Uterus (tissue), 3 donors: ENCODE measurements at regions not wholly inside any gene's neighbourhood (a gene's known extent, or its start where the extent isn't known, plus 50 kb on each side); places are given as distances from the start of the nearest gene placed in this dataset.

Experiments used
- DNase-seq, 2 donors: peaks; one replicate each; pipeline ENCODE4 v3.0.0-alpha.2; 2019 to 2020
- H3K27ac ChIP-seq, 2 donors: fragments of 200-600 bp; sonication (generic); 1 replicate in 1 of 2; 2 replicates in 1 of 2; pipeline ENCODE4 v1.5.1; 2016 to 2018
- H3K27me3 ChIP-seq, 2 donors: fragments of 200-600 bp; sonication (generic); one replicate each; pipeline ENCODE4 v1.5.1; 2018 to 2019; ENCODE audit warnings: control low read depth in 1 of 2
- H3K36me3 ChIP-seq, 2 donors: fragments of 200-600 bp; sonication (generic); one replicate each; pipeline ENCODE4 v1.5.1; 2019; ENCODE audit warnings: control low read depth in 1 of 2
- H3K4me1 ChIP-seq, 2 donors: fragments of 200-600 bp; sonication (generic); one replicate each; pipeline ENCODE4 v1.5.1; 2018 to 2019; ENCODE audit warnings: control low read depth in 1 of 2
- H3K4me3 ChIP-seq, 2 donors: fragments of 200-600 bp; sonication (generic); 1 replicate in 1 of 2; 2 replicates in 1 of 2; pipeline ENCODE4 v1.5.1; 2018 to 2019; ENCODE audit warnings: mild to moderate bottlenecking in 1 of 2
- H3K9me3 ChIP-seq, 2 donors: fragments of 200-600 bp; sonication (generic); one replicate each; pipeline ENCODE4 v1.5.1; 2019; ENCODE audit warnings: control low read depth in 1 of 2
- POLR2A ChIP-seq, 2 donors: fragments of 450-650 bp; IDR thresholded peaks; one replicate each; pipeline ENCODE4 v1.6.1; 2016; ENCODE audit warnings: antibody characterized with exemption in 2 of 2, mild to moderate bottlenecking in 1 of 2, moderate library complexity in 1 of 2
- intact Hi-C: fragments of 100-400 bp; cut with DNase I; formaldehyde crosslinking; loops from one replicate; pipeline ENCODE4 v1.15.1; 2023; ENCODE audit warnings: low total_unique reads
- TF ChIP-seq, protein P1 (sequence below), 4 experiments: fragments of 200-600 bp in 2 of 4; fragments of 450-650 bp in 2 of 4; sonication (generic) in 2 of 4; IDR thresholded peaks; one replicate each; pipeline ENCODE4 v1.5.1; 2016 to 2019; ENCODE audit warnings: antibody characterized with exemption in 4 of 4, mild to moderate bottlenecking in 2 of 4, moderate library complexity in 1 of 4
- donor health status: DM: yes; HTN: yes; CAD: no.

DNA sequence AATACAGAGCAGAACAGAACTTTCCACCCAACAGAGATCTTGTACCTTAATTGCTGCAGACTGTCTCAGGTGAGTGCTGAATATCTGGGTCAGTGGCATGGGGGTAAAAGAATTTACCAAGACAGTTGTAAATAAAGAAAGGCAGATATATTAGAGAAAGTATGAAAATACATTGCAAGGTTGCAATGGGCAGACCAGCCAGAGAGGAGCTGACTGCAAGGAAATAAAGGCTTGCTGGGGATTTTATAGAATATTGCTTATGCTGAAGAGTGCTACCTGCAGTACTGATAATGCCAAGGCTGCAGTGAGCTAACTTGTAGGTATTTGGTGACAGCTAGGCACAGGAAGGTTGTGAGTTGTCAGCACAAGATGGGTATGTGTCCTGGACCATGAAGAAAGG lies 171.0 kb upstream of the TRIM24 start:
- Histone ChIP-seq H3K36me3 (no peaks in the 10 kb centered on the region), H3K4me1 (no peaks in the 10 kb centered on the region), H3K27me3 (no peaks in the 10 kb centered on the region), H3K9me3 (no peaks in the 10 kb centered on the region), H3K4me3 (no peak overlapping the region), H3K27ac (no peak overlapping the region)
- DNase-seq = no peak
- intact Hi-C loops = no loop called here
- TF ChIP-seq POLR2A (IDR thresholded peaks at IDR 0.05) = no peak
- TF ChIP-seq, protein P1, sequence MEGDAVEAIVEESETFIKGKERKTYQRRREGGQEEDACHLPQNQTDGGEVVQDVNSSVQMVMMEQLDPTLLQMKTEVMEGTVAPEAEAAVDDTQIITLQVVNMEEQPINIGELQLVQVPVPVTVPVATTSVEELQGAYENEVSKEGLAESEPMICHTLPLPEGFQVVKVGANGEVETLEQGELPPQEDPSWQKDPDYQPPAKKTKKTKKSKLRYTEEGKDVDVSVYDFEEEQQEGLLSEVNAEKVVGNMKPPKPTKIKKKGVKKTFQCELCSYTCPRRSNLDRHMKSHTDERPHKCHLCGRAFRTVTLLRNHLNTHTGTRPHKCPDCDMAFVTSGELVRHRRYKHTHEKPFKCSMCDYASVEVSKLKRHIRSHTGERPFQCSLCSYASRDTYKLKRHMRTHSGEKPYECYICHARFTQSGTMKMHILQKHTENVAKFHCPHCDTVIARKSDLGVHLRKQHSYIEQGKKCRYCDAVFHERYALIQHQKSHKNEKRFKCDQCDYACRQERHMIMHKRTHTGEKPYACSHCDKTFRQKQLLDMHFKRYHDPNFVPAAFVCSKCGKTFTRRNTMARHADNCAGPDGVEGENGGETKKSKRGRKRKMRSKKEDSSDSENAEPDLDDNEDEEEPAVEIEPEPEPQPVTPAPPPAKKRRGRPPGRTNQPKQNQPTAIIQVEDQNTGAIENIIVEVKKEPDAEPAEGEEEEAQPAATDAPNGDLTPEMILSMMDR (IDR thresholded peaks at IDR 0.05) = no peak

DNA sequence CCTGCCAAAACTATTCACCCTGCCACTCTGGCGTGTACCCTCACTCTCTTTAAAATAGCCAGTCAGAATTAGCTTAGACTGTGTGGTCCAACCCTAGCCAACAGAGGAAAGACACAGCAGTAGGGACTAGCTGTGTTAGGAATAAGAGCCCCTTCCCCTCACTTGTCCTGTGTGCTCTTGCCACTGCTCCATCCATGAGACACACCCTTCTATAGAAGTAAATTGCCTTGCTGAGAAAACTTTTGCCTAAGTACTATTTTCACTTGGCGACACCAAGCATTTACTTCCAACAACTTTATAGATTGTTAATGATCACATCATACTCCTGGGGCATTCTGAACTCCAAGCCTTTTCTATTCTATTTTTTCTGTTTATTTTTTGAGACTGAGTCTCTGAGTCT lies 170.2 kb upstream of the TRIM24 start:
- intact Hi-C loops = no loop called here
- TF ChIP-seq POLR2A (IDR thresholded peaks at IDR 0.05) = no peak
- TF ChIP-seq, protein P1 (IDR thresholded peaks at IDR 0.05) = no peak
- Histone ChIP-seq H3K4me3 (no peak overlapping the region), H3K4me1 (no peaks in the 10 kb centered on the region), H3K27ac (no peak overlapping the region), H3K9me3 (no peaks in the 10 kb centered on the region), H3K36me3 (no peaks in the 10 kb centered on the region), H3K27me3 (no peaks in the 10 kb centered on the region)
- DNase-seq = no peak

DNA sequence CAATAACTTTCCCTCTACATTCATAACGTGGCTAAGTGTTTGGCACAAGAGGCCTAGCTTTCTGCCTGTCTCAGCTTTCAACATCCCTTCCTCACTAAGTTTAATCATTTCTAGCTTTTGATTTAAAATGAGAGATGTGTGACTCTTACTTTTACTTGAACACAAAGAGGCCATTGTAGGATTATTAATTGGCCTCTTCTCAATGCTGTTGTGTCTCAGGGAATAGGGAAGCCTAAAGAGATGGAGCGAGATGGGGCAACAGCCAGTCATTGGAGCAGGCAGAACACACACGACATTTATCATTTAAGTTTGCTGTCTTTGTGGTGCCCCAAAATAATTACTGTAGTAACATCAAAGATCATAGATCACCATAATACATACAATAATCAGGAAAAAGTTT lies 167.1 kb upstream of the TRIM24 start:
- no peaks in the 10 kb centered on the region for H3K9me3 ChIP-seq
- H3K27me3 ChIP-seq = no peaks in the 10 kb centered on the region
- no peak overlapping the region for H3K27ac ChIP-seq
- no peak for DNase-seq
- H3K36me3 ChIP-seq = no peaks in the 10 kb centered on the region
- H3K4me3 ChIP-seq = no peak overlapping the region
- TF ChIP-seq, protein P1 (IDR thresholded peaks at IDR 0.05) = no peak
- TF ChIP-seq POLR2A (IDR thresholded peaks at IDR 0.05) = no peak
- intact Hi-C loops = no loop called here
- H3K4me1 ChIP-seq = no peaks in the 10 kb centered on the region

DNA sequence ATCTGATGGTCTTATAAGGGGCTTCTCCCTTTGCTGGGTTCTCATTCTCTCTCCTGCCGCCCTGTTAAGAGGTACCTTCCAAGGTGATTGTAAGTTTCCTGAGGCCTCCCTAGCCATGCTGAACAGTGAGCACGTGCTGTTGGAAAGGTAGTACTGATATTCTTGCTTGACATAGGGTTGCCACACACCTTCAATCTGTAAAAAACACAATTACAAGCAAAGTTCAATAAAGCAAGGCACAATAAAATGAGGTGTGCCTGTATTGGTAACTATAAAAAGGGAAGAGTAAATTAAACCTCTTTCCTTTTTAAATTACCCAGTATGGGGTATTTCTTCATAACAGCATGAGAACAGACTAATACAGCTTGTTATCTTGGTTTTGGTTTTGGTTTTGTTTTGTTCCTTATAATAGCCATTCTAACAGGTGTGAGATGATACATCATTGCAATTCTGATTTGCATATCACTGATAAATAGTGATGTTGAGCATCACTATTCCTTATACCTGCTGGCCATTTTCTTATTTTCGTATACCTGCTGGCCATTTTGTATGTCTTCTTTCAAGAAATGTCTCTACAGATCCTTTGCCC lies 164.9 kb upstream of the TRIM24 start:
- Histone ChIP-seq H3K4me1 (no peaks in the 10 kb centered on the region), H3K27ac (no peak overlapping the region), H3K27me3 (no peaks in the 10 kb centered on the region), H3K4me3 (no peak overlapping the region), H3K36me3 (no peaks in the 10 kb centered on the region), H3K9me3 (no peaks in the 10 kb centered on the region)
- no peak for DNase-seq
- intact Hi-C loops = no loop called here
- TF ChIP-seq, protein P1 (IDR thresholded peaks at IDR 0.05) = no peak
- no peak for TF ChIP-seq POLR2A (IDR thresholded peaks at IDR 0.05)

DNA sequence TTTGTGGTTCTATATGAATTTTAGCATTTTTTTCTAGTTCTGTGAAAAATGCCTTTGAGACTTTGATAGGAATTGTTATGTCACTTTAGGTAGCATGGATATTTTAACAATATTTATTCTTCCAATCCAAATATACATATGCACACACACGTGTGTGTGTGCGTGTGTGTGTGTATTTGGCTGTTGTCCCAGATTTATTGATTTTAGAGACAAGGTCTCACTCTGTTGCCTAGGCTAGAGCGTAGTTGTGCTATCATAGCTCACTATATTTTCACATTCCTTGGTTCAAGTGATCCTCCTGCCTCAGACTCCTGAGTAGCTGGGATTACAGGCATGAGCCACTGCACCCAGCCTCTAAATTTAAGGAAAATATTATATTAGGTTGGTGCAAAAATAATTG lies 162.5 kb upstream of the TRIM24 start:
- no peak for DNase-seq
- Histone ChIP-seq H3K4me3 (no peak overlapping the region), H3K27me3 (no peaks in the 10 kb centered on the region), H3K4me1 (no peaks in the 10 kb centered on the region), H3K36me3 (no peaks in the 10 kb centered on the region), H3K9me3 (no peaks in the 10 kb centered on the region), H3K27ac (no peak overlapping the region)
- intact Hi-C loops = no loop called here
- TF ChIP-seq POLR2A (IDR thresholded peaks at IDR 0.05) = no peak
- TF ChIP-seq, protein P1 (IDR thresholded peaks at IDR 0.05) = no peak
